ENCODE measurements at regions not wholly inside any gene's neighbourhood (a gene's known extent, or its start where the extent isn't known, plus 50 kb on each side); places are given as distances from the start of the nearest gene placed in this dataset.
"Not testable (repeated sequence)": the region's sequence is repeated elsewhere in the genome, so short reads cannot be mapped to it uniquely, and the experiment has no call there.

GRCh38 chr5:29143266-29143665 lies 2050.2 kb upstream of the CDH6 start:
- no peak for TF ChIP-seq CTCF (IDR thresholded peaks at IDR 0.05; ENCODE audit: borderline replicate concordance)
- H3K4me1 ChIP-seq, result no peaks in the 10 kb centered on the region
- no peak overlapping the region for H3K27ac ChIP-seq (replicated peaks)
- DNase-seq, result no peak
- intact Hi-C loops (cut with micrococcal nuclease), result no loop called here
- H3K27me3 ChIP-seq (ENCODE audit: low read depth), result no peaks in the 10 kb centered on the region
- no peaks in the 10 kb centered on the region for H3K36me3 ChIP-seq
- H3K9me3 ChIP-seq (replicated peaks), result peaks cover 3% of the 10 kb centered on the region
- no peak overlapping the region for H3K4me3 ChIP-seq

GRCh38 chr5:29134418-29134817 lies 2059.1 kb upstream of the CDH6 start:
- DNase-seq, result no peak
- intact Hi-C loops (cut with micrococcal nuclease), result no loop called here
- Histone ChIP-seq H3K4me3 (no peak overlapping the region), H3K9me3 (replicated peaks) (peaks cover 34% of the 10 kb centered on the region), H3K27me3 (ENCODE audit: low read depth) (no peaks in the 10 kb centered on the region), H3K27ac (replicated peaks) (no peak overlapping the region), H3K36me3 (no peaks in the 10 kb centered on the region), H3K4me1 (no peaks in the 10 kb centered on the region)
- TF ChIP-seq CTCF (IDR thresholded peaks at IDR 0.05; ENCODE audit: borderline replicate concordance), result no peak

GRCh38 chr5:29131285-29131684 lies 2062.2 kb upstream of the CDH6 start:
- Histone ChIP-seq H3K4me1 (no peaks in the 10 kb centered on the region), H3K27ac (replicated peaks) (no peak overlapping the region), H3K4me3 (no peak overlapping the region), H3K36me3 (no peaks in the 10 kb centered on the region), H3K9me3 (replicated peaks) (peaks cover 40% of the 10 kb centered on the region), H3K27me3 (ENCODE audit: low read depth) (no peaks in the 10 kb centered on the region)
- intact Hi-C loops (cut with micrococcal nuclease), result no loop called here
- no peak for TF ChIP-seq CTCF (IDR thresholded peaks at IDR 0.05; ENCODE audit: borderline replicate concordance)
- DNase-seq, result no peak

- Histone ChIP-seq H3K4me1 (no peaks in the 10 kb centered on the region), H3K27me3 (ENCODE audit: low read depth) (no peaks in the 10 kb centered on the region)
- intact Hi-C loops (cut with micrococcal nuclease), result no loop called here
These were observed 2062.7 kb upstream of the CDH6 start for GRCh38 chr5:29130786-29131185.

GRCh38 chr5:29127524-29128156 lies 2065.8 kb upstream of the CDH6 start:
- H3K4me1 ChIP-seq; DNase-seq; H3K4me3 ChIP-seq; intact Hi-C loops (cut with micrococcal nuclease); H3K27ac ChIP-seq (replicated peaks); H3K27me3 ChIP-seq (ENCODE audit: low read depth); H3K36me3 ChIP-seq: not testable (repeated sequence)
- peaks cover 27% of the 10 kb centered on the region for H3K9me3 ChIP-seq (replicated peaks)

More at GRCh38 chr5:29130786-29131185, 2062.7 kb upstream of the CDH6 start:
- Histone ChIP-seq H3K4me3 (no peak overlapping the region), H3K27ac (replicated peaks) (no peak overlapping the region), H3K9me3 (replicated peaks) (peaks cover 40% of the 10 kb centered on the region), H3K36me3 (no peaks in the 10 kb centered on the region)
- no peak for TF ChIP-seq CTCF (IDR thresholded peaks at IDR 0.05; ENCODE audit: borderline replicate concordance)
- no peak for DNase-seq

GRCh38 chr5:29126462-29126861 lies 2067.0 kb upstream of the CDH6 start:
- H3K4me1 ChIP-seq; intact Hi-C loops (cut with micrococcal nuclease); DNase-seq; H3K4me3 ChIP-seq; H3K27me3 ChIP-seq (ENCODE audit: low read depth); H3K27ac ChIP-seq (replicated peaks); H3K36me3 ChIP-seq: not testable (repeated sequence)
- peaks cover 21% of the 10 kb centered on the region for H3K9me3 ChIP-seq (replicated peaks)

Data from left ventricle myocardium inferior (tissue), 1 donor.